ENCODE measurements at regions not wholly inside any gene's neighbourhood (a gene's known extent, or its start where the extent isn't known, plus 50 kb on each side); places are given as distances from the start of the nearest gene placed in this dataset.

- TF ChIP-seq CTCF (IDR thresholded peaks at IDR 0.05) (no peak), POLR2AphosphoS5 (IDR thresholded peaks at IDR 0.05) (no peak), POLR2A (IDR thresholded peaks at IDR 0.05; ENCODE audit: low read depth) (no peak), EP300 (IDR thresholded peaks at IDR 0.05) (no peak)
Observed at GRCh38 chr5:121758615-121759014, 93.1 kb upstream of the FTMT start.
